ENCODE measurements at regions not wholly inside any gene's neighbourhood (a gene's known extent, or its start where the extent isn't known, plus 50 kb on each side); places are given as distances from the start of the nearest gene placed in this dataset.

GRCh38 chr4:8730681-8731080, 138.1 kb downstream of the CPZ start:
- Mint-ChIP-seq H3K36me3 (no peaks in the 10 kb centered on the region), H3K9me3 (peaks cover 13% of the 10 kb centered on the region), H3K4me3 (no peak overlapping the region), H3K27me3 (ENCODE audit: low read depth) (peaks cover 6% of the 10 kb centered on the region), H3K27ac (no peak overlapping the region), H3K4me1 (no peaks in the 10 kb centered on the region)
- TF ChIP-seq CTCF (IDR thresholded peaks at IDR 0.05; ENCODE audit: unreplicated experiment): no peak
- peak in 1 of 2 experiments; percentile 8 for DNase-seq (ENCODE audit: low spot score in 2 of 2, unreplicated experiment in 2 of 2)

- Mint-ChIP-seq H3K4me3 (no peak overlapping the region), H3K9me3 (peaks cover 13% of the 10 kb centered on the region), H3K4me1 (no peaks in the 10 kb centered on the region), H3K36me3 (no peaks in the 10 kb centered on the region), H3K27ac (no peak overlapping the region), H3K27me3 (ENCODE audit: low read depth) (peaks cover 6% of the 10 kb centered on the region)
- TF ChIP-seq CTCF (IDR thresholded peaks at IDR 0.05; ENCODE audit: unreplicated experiment): no peak
- no peak for DNase-seq (ENCODE audit: low spot score in 2 of 2, unreplicated experiment in 2 of 2)
Observed at GRCh38 chr4:8730159-8730558, 137.6 kb downstream of the CPZ start.

GRCh38 chr4:8729408-8730149, 137.0 kb downstream of the CPZ start:
- no peak for TF ChIP-seq CTCF (IDR thresholded peaks at IDR 0.05; ENCODE audit: unreplicated experiment)
- no peaks in the 10 kb centered on the region for H3K36me3 Mint-ChIP-seq
- no peaks in the 10 kb centered on the region for H3K4me1 Mint-ChIP-seq
- H3K27me3 Mint-ChIP-seq (ENCODE audit: low read depth): peaks cover 12% of the 10 kb centered on the region
- DNase-seq (ENCODE audit: low spot score in 2 of 2, unreplicated experiment in 2 of 2): peak in 1 of 2 experiments; percentile 15
- H3K4me3 Mint-ChIP-seq: no peak overlapping the region
- H3K9me3 Mint-ChIP-seq: peaks cover 13% of the 10 kb centered on the region
- no peak overlapping the region for H3K27ac Mint-ChIP-seq

GRCh38 chr4:8728536-8729407, 136.2 kb downstream of the CPZ start:
- TF ChIP-seq CTCF (IDR thresholded peaks at IDR 0.05; ENCODE audit: unreplicated experiment): no peak
- no peaks in the 10 kb centered on the region for H3K4me1 Mint-ChIP-seq
- peaks cover 17% of the 10 kb centered on the region for H3K27me3 Mint-ChIP-seq (ENCODE audit: low read depth)
- DNase-seq (ENCODE audit: low spot score in 2 of 2, unreplicated experiment in 2 of 2): peak in 1 of 2 experiments; percentile 11
- H3K9me3 Mint-ChIP-seq: peaks cover 6% of the 10 kb centered on the region
- H3K36me3 Mint-ChIP-seq: no peaks in the 10 kb centered on the region
- H3K27ac Mint-ChIP-seq: no peak overlapping the region
- no peak overlapping the region for H3K4me3 Mint-ChIP-seq

- Mint-ChIP-seq H3K27ac (no peak overlapping the region), H3K9me3 (peaks cover under 1% of the 10 kb centered on the region), H3K27me3 (ENCODE audit: low read depth) (peaks cover 17% of the 10 kb centered on the region), H3K4me1 (no peaks in the 10 kb centered on the region), H3K4me3 (no peak overlapping the region), H3K36me3 (no peaks in the 10 kb centered on the region)
- TF ChIP-seq CTCF (IDR thresholded peaks at IDR 0.05; ENCODE audit: unreplicated experiment): no peak
- peak; percentile 7 to 35 for DNase-seq (ENCODE audit: low spot score in 2 of 2, unreplicated experiment in 2 of 2)
Observed at GRCh38 chr4:8727546-8728510, 135.3 kb downstream of the CPZ start.
